GM23338 (cell line): ENCODE measurements at regions not wholly inside any gene's neighbourhood (a gene's known extent, or its start where the extent isn't known, plus 50 kb on each side); places are given as distances from the start of the nearest gene placed in this dataset.

ENCODE experiments used
- JUNB ChIP-seq: IDR thresholded peaks from one replicate; pipeline ENCODE4 v1.6.1; 2016; ENCODE audit warnings: antibody characterized with exemption; ENCODE audit not compliant: unreplicated experiment
- REST ChIP-seq: IDR thresholded peaks from one replicate; pipeline ENCODE4 v1.6.1; 2018; ENCODE audit warnings: antibody characterized with exemption; ENCODE audit not compliant: unreplicated experiment
- TF ChIP-seq, protein P1 (sequence below), 2 experiments: fragments of 200-600 bp in 1 of 2; sonication (generic) in 1 of 2; conservative IDR thresholded peaks; 2 replicates each; pipeline versions ENCODE4 v1.5.1 to v1.6.1; 2016 to 2017; ENCODE audit warnings: antibody characterized with exemption in 2 of 2, low read depth in 2 of 2, mild to moderate bottlenecking in 2 of 2, moderate library complexity in 1 of 2

DNA sequence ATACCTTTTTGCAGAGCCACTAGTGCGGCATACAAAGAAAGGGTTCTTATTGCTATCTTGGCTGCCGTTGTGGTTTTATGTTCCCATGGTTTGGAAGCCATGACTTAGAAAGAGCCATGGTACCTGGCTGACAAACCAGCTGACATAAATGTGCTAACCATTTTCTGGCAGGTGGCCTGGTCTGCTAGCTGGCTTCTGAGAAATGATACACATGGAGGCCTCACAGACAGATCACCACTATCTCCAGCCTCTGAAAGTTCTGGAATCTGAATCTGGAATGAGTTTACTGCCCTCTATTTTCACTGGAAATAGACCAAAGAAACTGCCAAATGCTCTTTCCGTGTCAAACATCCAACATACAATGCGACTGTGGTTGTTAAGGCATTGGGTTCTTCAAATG, 123.7 kb downstream of the QPCT start:
- TF ChIP-seq JUNB (no peak), REST (no peak)
- TF ChIP-seq, protein P1, sequence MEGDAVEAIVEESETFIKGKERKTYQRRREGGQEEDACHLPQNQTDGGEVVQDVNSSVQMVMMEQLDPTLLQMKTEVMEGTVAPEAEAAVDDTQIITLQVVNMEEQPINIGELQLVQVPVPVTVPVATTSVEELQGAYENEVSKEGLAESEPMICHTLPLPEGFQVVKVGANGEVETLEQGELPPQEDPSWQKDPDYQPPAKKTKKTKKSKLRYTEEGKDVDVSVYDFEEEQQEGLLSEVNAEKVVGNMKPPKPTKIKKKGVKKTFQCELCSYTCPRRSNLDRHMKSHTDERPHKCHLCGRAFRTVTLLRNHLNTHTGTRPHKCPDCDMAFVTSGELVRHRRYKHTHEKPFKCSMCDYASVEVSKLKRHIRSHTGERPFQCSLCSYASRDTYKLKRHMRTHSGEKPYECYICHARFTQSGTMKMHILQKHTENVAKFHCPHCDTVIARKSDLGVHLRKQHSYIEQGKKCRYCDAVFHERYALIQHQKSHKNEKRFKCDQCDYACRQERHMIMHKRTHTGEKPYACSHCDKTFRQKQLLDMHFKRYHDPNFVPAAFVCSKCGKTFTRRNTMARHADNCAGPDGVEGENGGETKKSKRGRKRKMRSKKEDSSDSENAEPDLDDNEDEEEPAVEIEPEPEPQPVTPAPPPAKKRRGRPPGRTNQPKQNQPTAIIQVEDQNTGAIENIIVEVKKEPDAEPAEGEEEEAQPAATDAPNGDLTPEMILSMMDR (conservative IDR thresholded peaks at IDR 0.05; ENCODE audit: low read depth in 2 of 2) = no peak
